ENCODE measurements at regions not wholly inside any gene's neighbourhood (a gene's known extent, or its start where the extent isn't known, plus 50 kb on each side); places are given as distances from the start of the nearest gene placed in this dataset.

DNA sequence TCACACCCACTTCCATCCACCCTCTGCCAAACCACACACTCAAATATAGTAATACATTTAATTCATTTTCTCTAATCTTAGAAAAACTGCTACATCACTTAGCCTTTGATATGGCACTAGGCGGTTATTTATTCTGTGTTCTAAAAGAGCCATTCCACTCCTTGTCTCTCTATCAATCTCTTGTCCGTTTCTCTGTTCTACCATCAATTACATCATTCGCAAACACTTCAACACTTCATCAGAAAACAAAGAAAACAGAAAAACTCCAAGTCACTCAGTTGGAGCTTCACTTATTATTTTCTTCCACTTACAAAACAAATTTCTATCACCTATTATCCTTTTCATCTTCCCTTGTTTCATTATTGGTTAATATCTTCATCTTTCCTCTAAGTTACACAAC lies 1523.0 kb downstream of the KCNT2 start:
- Histone ChIP-seq H3K27ac (ENCODE audit: low read depth in 1 of 2, low read length in 1 of 2) (no peak overlapping the region), H3K27me3 (ENCODE audit: control insufficient read depth in 2 of 2, insufficient read depth in 1 of 2, low read length in 1 of 2) (no peaks in the 10 kb centered on the region), H3K9me3 (ENCODE audit: control insufficient read depth in 2 of 2, insufficient read depth in 1 of 2, low read length in 1 of 2) (no peaks in the 10 kb centered on the region), H3K36me3 (ENCODE audit: control insufficient read depth in 2 of 2, insufficient read depth in 2 of 2, low read length in 1 of 2) (no peaks in the 10 kb centered on the region), H3K4me3 (ENCODE audit: low read length in 2 of 2) (no peak overlapping the region), H3K4me1 (ENCODE audit: control insufficient read depth in 2 of 2, insufficient read depth in 2 of 2, low read length in 2 of 2) (no peaks in the 10 kb centered on the region)
- WGBS = 95% methylated on average over 3 of the region's 3 CpGs
- DNase-seq (ENCODE audit: low read depth in 6 of 9, low spot score in 9 of 9) = no peak

GRCh38 chr1:195082183-195082582 lies 1526.1 kb downstream of the KCNT2 start:
- 83% methylated on average over 1 of the region's 1 CpG for WGBS
- H3K9me3 ChIP-seq (ENCODE audit: control insufficient read depth in 2 of 2, insufficient read depth in 1 of 2, low read length in 1 of 2) = no peaks in the 10 kb centered on the region
- H3K27me3 ChIP-seq (ENCODE audit: control insufficient read depth in 2 of 2, insufficient read depth in 1 of 2, low read length in 1 of 2) = no peaks in the 10 kb centered on the region
- H3K27ac ChIP-seq (ENCODE audit: low read depth in 1 of 2, low read length in 1 of 2) = no peak overlapping the region
- DNase-seq (ENCODE audit: low read depth in 6 of 9, low spot score in 9 of 9) = no peak
- no peaks in the 10 kb centered on the region for H3K36me3 ChIP-seq (ENCODE audit: control insufficient read depth in 2 of 2, insufficient read depth in 2 of 2, low read length in 1 of 2)
- H3K4me1 ChIP-seq (ENCODE audit: control insufficient read depth in 2 of 2, insufficient read depth in 2 of 2, low read length in 2 of 2) = no peaks in the 10 kb centered on the region
- H3K4me3 ChIP-seq (ENCODE audit: low read length in 2 of 2) = no peak overlapping the region

DNA sequence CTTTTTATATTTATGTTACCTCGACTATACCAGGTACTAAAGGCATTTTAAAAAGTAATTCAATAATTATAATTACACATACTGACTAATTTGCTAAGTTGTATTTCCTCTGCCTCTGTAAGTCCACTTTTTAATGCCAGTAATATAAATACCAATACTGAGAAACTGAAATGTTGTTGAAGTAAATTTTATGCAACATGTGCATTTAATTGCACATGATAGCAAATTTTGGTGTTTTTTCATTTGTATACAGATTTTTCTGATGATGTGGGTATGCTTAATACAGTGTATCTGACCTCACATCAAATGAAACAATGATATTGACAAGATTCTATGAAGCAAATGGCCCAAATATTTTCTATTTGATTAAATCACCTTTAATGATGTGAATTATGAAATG lies 1531.6 kb downstream of the KCNT2 start:
- Histone ChIP-seq H3K27me3 (ENCODE audit: control insufficient read depth in 2 of 2, insufficient read depth in 1 of 2, low read length in 1 of 2) (no peaks in the 10 kb centered on the region), H3K4me1 (ENCODE audit: control insufficient read depth in 2 of 2, insufficient read depth in 2 of 2, low read length in 2 of 2) (no peaks in the 10 kb centered on the region), H3K27ac (ENCODE audit: low read depth in 1 of 2, low read length in 1 of 2) (no peak overlapping the region), H3K36me3 (ENCODE audit: control insufficient read depth in 2 of 2, insufficient read depth in 2 of 2, low read length in 1 of 2) (no peaks in the 10 kb centered on the region), H3K9me3 (ENCODE audit: control insufficient read depth in 2 of 2, insufficient read depth in 1 of 2, low read length in 1 of 2) (no peaks in the 10 kb centered on the region), H3K4me3 (ENCODE audit: low read length in 2 of 2) (no peak overlapping the region)
- DNase-seq (ENCODE audit: low read depth in 6 of 9, low spot score in 9 of 9) = no peak
- 93% methylated on average over 1 of the region's 1 CpG for WGBS

GRCh38 chr1:195075973-195076372 lies 1532.3 kb downstream of the KCNT2 start:
- DNase-seq (ENCODE audit: low read depth in 6 of 9, low spot score in 9 of 9) = no peak
- Histone ChIP-seq H3K36me3 (ENCODE audit: control insufficient read depth in 2 of 2, insufficient read depth in 2 of 2, low read length in 1 of 2) (no peaks in the 10 kb centered on the region), H3K9me3 (ENCODE audit: control insufficient read depth in 2 of 2, insufficient read depth in 1 of 2, low read length in 1 of 2) (no peaks in the 10 kb centered on the region), H3K27me3 (ENCODE audit: control insufficient read depth in 2 of 2, insufficient read depth in 1 of 2, low read length in 1 of 2) (no peaks in the 10 kb centered on the region), H3K27ac (ENCODE audit: low read depth in 1 of 2, low read length in 1 of 2) (no peak overlapping the region), H3K4me1 (ENCODE audit: control insufficient read depth in 2 of 2, insufficient read depth in 2 of 2, low read length in 2 of 2) (no peaks in the 10 kb centered on the region), H3K4me3 (ENCODE audit: low read length in 2 of 2) (no peak overlapping the region)
- 90% methylated on average over 2 of the region's 2 CpGs for WGBS

GRCh38 chr1:195071461-195071860 lies 1536.8 kb downstream of the KCNT2 start:
- Histone ChIP-seq H3K27ac (ENCODE audit: low read depth in 1 of 2, low read length in 1 of 2) (no peak overlapping the region), H3K9me3 (ENCODE audit: control insufficient read depth in 2 of 2, insufficient read depth in 1 of 2, low read length in 1 of 2) (no peaks in the 10 kb centered on the region), H3K4me3 (ENCODE audit: low read length in 2 of 2) (no peak overlapping the region), H3K27me3 (ENCODE audit: control insufficient read depth in 2 of 2, insufficient read depth in 1 of 2, low read length in 1 of 2) (no peaks in the 10 kb centered on the region), H3K36me3 (ENCODE audit: control insufficient read depth in 2 of 2, insufficient read depth in 2 of 2, low read length in 1 of 2) (no peaks in the 10 kb centered on the region), H3K4me1 (ENCODE audit: control insufficient read depth in 2 of 2, insufficient read depth in 2 of 2, low read length in 2 of 2) (no peaks in the 10 kb centered on the region)
- 88% methylated on average over 6 of the region's 6 CpGs for WGBS
- no peak for DNase-seq (ENCODE audit: low read depth in 6 of 9, low spot score in 9 of 9)

- no peak overlapping the region for H3K4me3 ChIP-seq (ENCODE audit: low read length in 2 of 2)
- H3K9me3 ChIP-seq (ENCODE audit: control insufficient read depth in 2 of 2, insufficient read depth in 1 of 2, low read length in 1 of 2) = peaks cover 0 to 7% of the 10 kb centered on the region in 2 donors
- 96% methylated on average over 5 of the region's 5 CpGs for WGBS
- H3K27me3 ChIP-seq (ENCODE audit: control insufficient read depth in 2 of 2, insufficient read depth in 1 of 2, low read length in 1 of 2) = no peaks in the 10 kb centered on the region
- DNase-seq (ENCODE audit: low read depth in 6 of 9, low spot score in 9 of 9) = no peak
- H3K4me1 ChIP-seq (ENCODE audit: control insufficient read depth in 2 of 2, insufficient read depth in 2 of 2, low read length in 2 of 2) = no peaks in the 10 kb centered on the region
- no peak overlapping the region for H3K27ac ChIP-seq (ENCODE audit: low read depth in 1 of 2, low read length in 1 of 2)
- no peaks in the 10 kb centered on the region for H3K36me3 ChIP-seq (ENCODE audit: control insufficient read depth in 2 of 2, insufficient read depth in 2 of 2, low read length in 1 of 2)
Observed at GRCh38 chr1:195065437-195065836, 1542.8 kb downstream of the KCNT2 start.

- no peak overlapping the region for H3K4me3 ChIP-seq (ENCODE audit: low read length in 2 of 2)
- H3K4me1 ChIP-seq (ENCODE audit: control insufficient read depth in 2 of 2, insufficient read depth in 2 of 2, low read length in 2 of 2) = no peaks in the 10 kb centered on the region
- H3K9me3 ChIP-seq (ENCODE audit: control insufficient read depth in 2 of 2, insufficient read depth in 1 of 2, low read length in 1 of 2) = peaks cover 0 to 7% of the 10 kb centered on the region in 2 donors
- no peak for DNase-seq (ENCODE audit: low read depth in 6 of 9, low spot score in 9 of 9)
- no peaks in the 10 kb centered on the region for H3K36me3 ChIP-seq (ENCODE audit: control insufficient read depth in 2 of 2, insufficient read depth in 2 of 2, low read length in 1 of 2)
- WGBS = 97% methylated on average over 1 of the region's 1 CpG
- H3K27me3 ChIP-seq (ENCODE audit: control insufficient read depth in 2 of 2, insufficient read depth in 1 of 2, low read length in 1 of 2) = no peaks in the 10 kb centered on the region
- H3K27ac ChIP-seq (ENCODE audit: low read depth in 1 of 2, low read length in 1 of 2) = no peak overlapping the region
Observed at GRCh38 chr1:195064358-195064757, 1543.9 kb downstream of the KCNT2 start.

- WGBS = 99% methylated on average over 27 of the region's 27 CpGs
- Histone ChIP-seq H3K9me3 (ENCODE audit: control insufficient read depth in 2 of 2, insufficient read depth in 1 of 2, low read length in 1 of 2) (peaks cover 0 to 8% of the 10 kb centered on the region in 2 donors), H3K4me3 (ENCODE audit: low read length in 2 of 2) (no peak overlapping the region)
Observed at GRCh38 chr1:195054217-195054687, 1554.0 kb downstream of the KCNT2 start.

DNA sequence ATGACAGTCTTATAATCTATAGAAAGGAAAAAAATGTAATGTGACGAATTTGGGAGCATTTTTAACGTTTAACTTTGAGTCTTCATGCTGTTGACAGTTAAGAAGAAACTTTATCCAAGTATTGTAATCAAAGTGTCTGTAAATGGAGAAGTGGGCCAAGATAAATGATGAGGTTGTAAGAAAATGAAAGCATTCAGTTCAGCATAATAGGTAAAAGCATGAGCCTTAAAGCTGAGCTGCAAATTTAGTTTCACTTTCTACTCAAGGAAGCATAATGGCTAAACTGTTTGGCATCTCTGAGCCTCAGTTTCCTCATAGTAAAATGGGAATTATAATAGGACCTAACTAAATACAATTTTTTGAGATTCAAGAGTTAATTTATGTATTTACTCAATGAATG lies 1554.8 kb downstream of the KCNT2 start:
- Histone ChIP-seq H3K27me3 (ENCODE audit: control insufficient read depth in 2 of 2, insufficient read depth in 1 of 2, low read length in 1 of 2) (no peaks in the 10 kb centered on the region), H3K4me1 (ENCODE audit: control insufficient read depth in 2 of 2, insufficient read depth in 2 of 2, low read length in 2 of 2) (no peaks in the 10 kb centered on the region), H3K27ac (ENCODE audit: low read depth in 1 of 2, low read length in 1 of 2) (no peak overlapping the region), H3K4me3 (ENCODE audit: low read length in 2 of 2) (no peak overlapping the region), H3K9me3 (ENCODE audit: control insufficient read depth in 2 of 2, insufficient read depth in 1 of 2, low read length in 1 of 2) (peaks cover 0 to 8% of the 10 kb centered on the region in 2 donors), H3K36me3 (ENCODE audit: control insufficient read depth in 2 of 2, insufficient read depth in 2 of 2, low read length in 1 of 2) (no peaks in the 10 kb centered on the region)
- DNase-seq (ENCODE audit: low read depth in 6 of 9, low spot score in 9 of 9) = peak in 1 of 9 donors; percentile 0
- 44% methylated on average over 2 of the region's 2 CpGs for WGBS

More at GRCh38 chr1:195054217-195054687, 1554.0 kb downstream of the KCNT2 start:
- no peak for DNase-seq (ENCODE audit: low read depth in 6 of 9, low spot score in 9 of 9)
- no peaks in the 10 kb centered on the region for H3K4me1 ChIP-seq (ENCODE audit: control insufficient read depth in 2 of 2, insufficient read depth in 2 of 2, low read length in 2 of 2)
- no peak overlapping the region for H3K27ac ChIP-seq (ENCODE audit: low read depth in 1 of 2, low read length in 1 of 2)
- H3K36me3 ChIP-seq (ENCODE audit: control insufficient read depth in 2 of 2, insufficient read depth in 2 of 2, low read length in 1 of 2) = no peaks in the 10 kb centered on the region
- no peaks in the 10 kb centered on the region for H3K27me3 ChIP-seq (ENCODE audit: control insufficient read depth in 2 of 2, insufficient read depth in 1 of 2, low read length in 1 of 2)

DNA sequence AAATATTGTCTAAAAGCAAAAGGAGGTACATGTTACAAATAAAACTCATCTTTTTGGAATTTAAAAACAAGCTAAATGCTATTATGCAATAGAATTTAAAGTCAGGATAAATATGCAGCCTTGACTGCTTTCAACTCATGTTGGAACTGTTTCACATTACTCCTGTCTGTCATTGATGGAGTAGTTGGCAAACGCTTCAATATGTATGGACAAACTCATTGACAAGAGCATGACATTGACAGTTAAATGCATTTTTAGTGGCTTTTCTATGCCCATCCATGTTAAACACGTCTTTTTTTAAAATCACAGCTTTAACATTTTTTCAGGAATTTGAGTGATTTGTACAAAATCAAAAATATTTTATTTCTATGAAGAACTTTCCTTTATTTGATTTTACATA lies 1560.5 kb downstream of the KCNT2 start:
- 95% methylated on average over 2 of the region's 2 CpGs for WGBS
- no peaks in the 10 kb centered on the region for H3K27me3 ChIP-seq (ENCODE audit: control insufficient read depth in 2 of 2, insufficient read depth in 1 of 2, low read length in 1 of 2)
- DNase-seq (ENCODE audit: low read depth in 6 of 9, low spot score in 9 of 9) = no peak
- no peak overlapping the region for H3K4me3 ChIP-seq (ENCODE audit: low read length in 2 of 2)
- no peaks in the 10 kb centered on the region for H3K4me1 ChIP-seq (ENCODE audit: control insufficient read depth in 2 of 2, insufficient read depth in 2 of 2, low read length in 2 of 2)
- H3K9me3 ChIP-seq (ENCODE audit: control insufficient read depth in 2 of 2, insufficient read depth in 1 of 2, low read length in 1 of 2) = no peaks in the 10 kb centered on the region
- no peaks in the 10 kb centered on the region for H3K36me3 ChIP-seq (ENCODE audit: control insufficient read depth in 2 of 2, insufficient read depth in 2 of 2, low read length in 1 of 2)
- H3K27ac ChIP-seq (ENCODE audit: low read depth in 1 of 2, low read length in 1 of 2) = no peak overlapping the region
